DOHH2 (cell line): ENCODE measurements at regions not wholly inside any gene's neighbourhood (a gene's known extent, or its start where the extent isn't known, plus 50 kb on each side); places are given as distances from the start of the nearest gene placed in this dataset.

ENCODE experiments used
- CTCF ChIP-seq: fragments of 200-600 bp; sonication (generic); IDR thresholded peaks from one replicate; pipeline ENCODE4 v1.5.1; 2014; ENCODE audit warnings: antibody characterized with exemption, mild to moderate bottlenecking, low read depth, low read length; ENCODE audit not compliant: poor library complexity, severe bottlenecking
- EZH2phosphoT487 ChIP-seq: fragments of 200-600 bp; sonication (generic); IDR thresholded peaks from 2 replicates; pipeline ENCODE4 v1.6.1; 2017; ENCODE audit warnings: borderline replicate concordance, mild to moderate bottlenecking, antibody characterized with exemption, low read length, moderate library complexity, mixed read lengths

- no peak for TF ChIP-seq CTCF
- TF ChIP-seq EZH2phosphoT487: no peak
Measured at GRCh38 chr18:43934322-43934721, 657.0 kb upstream of the SYT4 start.
